ENCODE measurements at regions not wholly inside any gene's neighbourhood (a gene's known extent, or its start where the extent isn't known, plus 50 kb on each side); places are given as distances from the start of the nearest gene placed in this dataset.
"Not testable (repeated sequence)": the region's sequence is repeated elsewhere in the genome, so short reads cannot be mapped to it uniquely, and the experiment has no call there.

- intact Hi-C loops (cut with micrococcal nuclease), result no loop called here
- Mint-ChIP-seq H3K36me3 (no peaks in the 10 kb centered on the region), H3K27me3 (peaks cover 5 to 16% (median 10%) of the 10 kb centered on the region in 5 donors), H3K27ac (no peak overlapping the region), H3K4me1 (peaks cover 0 to 2% (median 0%) of the 10 kb centered on the region in 7 donors), H3K4me3 (no peak overlapping the region), H3K9me3 (peaks cover 0 to 7% (median 0%) of the 10 kb centered on the region in 11 donors)
- POLR2A ChIA-PET, result no interaction called here
- CTCF ChIA-PET, result no interaction called here
- Histone ChIP-seq H3K4me3 (ENCODE audit: low read length) (no peak overlapping the region), H3K27me3 (ENCODE audit: control insufficient read depth in 2 of 2, insufficient read depth in 2 of 2, low read length in 2 of 2) (no peaks in the 10 kb centered on the region), H3K27ac (ENCODE audit: low read depth, low read length) (no peak overlapping the region), H3K9me3 (ENCODE audit: control insufficient read depth in 2 of 3, low read length in 3 of 3) (no peaks in the 10 kb centered on the region), H3K36me3 (ENCODE audit: control insufficient read depth in 2 of 3, insufficient read depth in 3 of 3, low read length in 3 of 3) (no peaks in the 10 kb centered on the region), H3K4me1 (ENCODE audit: control insufficient read depth in 2 of 2, insufficient read depth in 2 of 2, low read length in 2 of 2) (no peaks in the 10 kb centered on the region)
- DNase-seq (no peak), ATAC-seq (peak; percentile 36)
Observed at GRCh38 chr2:16763493-16763899, 97.9 kb upstream of the CYRIA start.

DNA sequence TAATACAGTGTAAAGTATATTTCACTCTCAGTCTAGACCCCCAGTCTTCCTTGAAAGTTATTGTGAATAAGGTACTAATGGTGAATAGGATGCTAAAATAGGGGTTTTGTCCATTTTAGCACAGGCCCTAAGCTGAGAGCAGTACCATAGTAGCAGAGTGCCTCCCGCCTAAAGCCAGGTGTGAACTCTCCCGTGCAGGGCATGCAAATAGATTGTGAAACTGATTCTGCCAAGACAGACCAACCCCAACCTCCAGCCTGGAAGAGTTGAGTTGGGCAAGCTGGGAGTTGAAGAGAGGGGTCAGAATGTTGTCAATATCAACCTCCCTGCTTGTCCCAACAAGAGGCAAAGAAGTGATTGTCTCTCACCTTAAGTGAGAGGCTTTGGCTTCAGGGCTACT, 97.4 kb upstream of the CYRIA start:
- H3K36me3 Mint-ChIP-seq, result no peaks in the 10 kb centered on the region
- H3K27me3 ChIP-seq (ENCODE audit: control insufficient read depth in 2 of 2, insufficient read depth in 2 of 2, low read length in 2 of 2), result no peaks in the 10 kb centered on the region
- no peaks in the 10 kb centered on the region for H3K4me1 ChIP-seq (ENCODE audit: control insufficient read depth in 2 of 2, insufficient read depth in 2 of 2, low read length in 2 of 2)
- peaks cover 0 to 2% (median 0%) of the 10 kb centered on the region in 7 donors for H3K4me1 Mint-ChIP-seq
- H3K9me3 Mint-ChIP-seq, result peaks cover 0 to 7% (median 0%) of the 10 kb centered on the region in 11 donors
- H3K27me3 Mint-ChIP-seq, result peaks cover 8 to 16% (median 12%) of the 10 kb centered on the region in 5 donors
- no peak overlapping the region for H3K4me3 Mint-ChIP-seq
- CTCF ChIA-PET, result no interaction called here
- no peak overlapping the region for H3K4me3 ChIP-seq (ENCODE audit: low read length)
- no peaks in the 10 kb centered on the region for H3K9me3 ChIP-seq (ENCODE audit: control insufficient read depth in 2 of 3, low read length in 3 of 3)
- H3K27ac Mint-ChIP-seq, result no peak overlapping the region
- intact Hi-C loops (cut with micrococcal nuclease), result no loop called here
- ATAC-seq (no peak), DNase-seq (no peak)
- no peaks in the 10 kb centered on the region for H3K36me3 ChIP-seq (ENCODE audit: control insufficient read depth in 2 of 3, insufficient read depth in 3 of 3, low read length in 3 of 3)
- H3K27ac ChIP-seq (ENCODE audit: low read depth, low read length), result no peak overlapping the region
- POLR2A ChIA-PET, result no interaction called here

DNA sequence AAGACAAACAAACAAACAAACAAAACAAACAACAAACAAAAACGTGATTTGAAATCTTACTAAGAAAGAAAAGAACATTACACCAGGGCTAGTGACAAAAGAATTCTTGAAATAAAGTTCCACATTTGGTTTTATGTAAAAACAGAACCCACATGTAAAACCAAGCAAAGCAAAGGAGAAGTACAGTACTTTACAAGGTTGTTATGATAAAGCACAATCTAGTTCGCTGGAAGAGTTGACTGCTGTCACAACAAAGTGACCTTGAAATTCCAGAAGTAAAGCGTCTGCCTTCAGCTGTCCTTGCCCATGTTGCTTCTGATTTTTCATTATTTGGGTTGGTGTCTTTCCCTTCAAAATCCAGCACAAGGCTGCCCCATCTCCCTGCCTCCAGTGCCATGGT, 94.8 kb upstream of the CYRIA start:
- no peaks in the 10 kb centered on the region for H3K9me3 ChIP-seq (ENCODE audit: control insufficient read depth in 2 of 3, low read length in 3 of 3)
- no peaks in the 10 kb centered on the region for H3K36me3 Mint-ChIP-seq
- no peaks in the 10 kb centered on the region for H3K36me3 ChIP-seq (ENCODE audit: control insufficient read depth in 2 of 3, insufficient read depth in 3 of 3, low read length in 3 of 3)
- CTCF ChIA-PET, result no interaction called here
- no peaks in the 10 kb centered on the region for H3K9me3 Mint-ChIP-seq
- H3K27me3 Mint-ChIP-seq, result peaks cover 5 to 17% (median 7%) of the 10 kb centered on the region in 5 donors
- no peaks in the 10 kb centered on the region for H3K4me1 ChIP-seq (ENCODE audit: control insufficient read depth in 2 of 2, insufficient read depth in 2 of 2, low read length in 2 of 2)
- no peak overlapping the region for H3K4me3 Mint-ChIP-seq
- ATAC-seq, result no peak
- POLR2A ChIA-PET, result no interaction called here
- intact Hi-C loops (cut with micrococcal nuclease), result no loop called here
- no peak overlapping the region for H3K27ac ChIP-seq (ENCODE audit: low read depth, low read length)
- no peak overlapping the region for H3K4me3 ChIP-seq (ENCODE audit: low read length)
- no peak overlapping the region for H3K27ac Mint-ChIP-seq
- H3K4me1 Mint-ChIP-seq, result peaks cover 0 to 2% (median 0%) of the 10 kb centered on the region in 7 donors
- DNase-seq, result no peak
- H3K27me3 ChIP-seq (ENCODE audit: control insufficient read depth in 2 of 2, insufficient read depth in 2 of 2, low read length in 2 of 2), result no peaks in the 10 kb centered on the region

DNA sequence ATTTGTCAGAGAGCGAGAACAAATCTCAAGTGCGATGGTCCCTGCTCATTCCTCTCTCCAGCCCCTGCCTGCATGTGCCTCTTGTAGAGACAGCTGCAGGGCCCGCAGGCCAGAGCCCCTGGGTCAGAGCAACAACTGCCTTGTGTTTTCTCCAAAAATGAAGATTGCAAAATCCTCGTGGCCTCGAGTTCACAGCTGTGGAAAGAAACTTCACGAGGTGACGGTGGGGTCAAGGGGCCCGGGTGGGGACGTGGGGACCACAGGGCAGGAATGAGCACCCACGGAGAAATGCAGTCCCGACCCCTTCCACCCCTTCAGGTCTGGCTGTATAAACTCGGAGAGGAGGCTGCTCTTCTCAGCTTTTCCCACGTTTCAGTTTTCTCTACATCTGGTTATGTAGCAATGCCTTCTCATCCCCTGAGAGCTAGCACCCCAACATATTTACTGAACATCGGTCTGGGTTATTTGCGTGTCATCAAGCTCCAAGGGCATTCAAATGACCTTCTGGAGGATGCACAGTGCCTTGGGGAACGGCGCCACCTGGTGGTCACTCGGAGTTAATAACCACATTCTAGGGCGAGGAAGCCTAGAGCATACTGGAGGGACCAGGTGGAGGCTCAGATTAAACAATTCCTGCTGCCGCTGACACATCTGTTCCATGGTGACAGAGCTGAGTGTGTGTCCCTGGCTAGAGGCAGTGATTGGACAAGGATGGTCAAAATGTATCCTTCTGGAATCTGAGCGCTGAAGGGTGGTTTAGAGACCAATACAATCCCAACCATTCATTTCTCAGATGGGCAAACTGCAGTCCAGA, 91.4 kb upstream of the CYRIA start:
- Histone ChIP-seq H3K27me3 (ENCODE audit: control insufficient read depth in 2 of 2, insufficient read depth in 2 of 2, low read length in 2 of 2) (no peaks in the 10 kb centered on the region), H3K36me3 (ENCODE audit: control insufficient read depth in 2 of 3, insufficient read depth in 3 of 3, low read length in 3 of 3) (no peaks in the 10 kb centered on the region), H3K27ac (ENCODE audit: low read depth, low read length) (no peak overlapping the region), H3K9me3 (ENCODE audit: control insufficient read depth in 2 of 3, low read length in 3 of 3) (no peaks in the 10 kb centered on the region), H3K4me1 (ENCODE audit: control insufficient read depth in 2 of 2, insufficient read depth in 2 of 2, low read length in 2 of 2) (no peaks in the 10 kb centered on the region), H3K4me3 (ENCODE audit: low read length) (no peak overlapping the region)
- Mint-ChIP-seq H3K4me1 (no peaks in the 10 kb centered on the region), H3K27ac (no peak overlapping the region), H3K36me3 (no peaks in the 10 kb centered on the region), H3K27me3 (peaks cover 0 to 17% (median 7%) of the 10 kb centered on the region in 5 donors), H3K9me3 (peaks cover 0 to 1% (median 0%) of the 10 kb centered on the region in 11 donors), H3K4me3 (no peak overlapping the region)
- CTCF ChIA-PET, result interaction anchor here (0.6 to 3.4 kb wide), 7 partner anchors 10 to 817 kb away, joined by 3 to 32 read pairs (median 3); partner anchors contain the start of gene MYCN
- DNase-seq (peak; percentile 30 to 72 (median 44)), ATAC-seq (peak; percentile 88)
- POLR2A ChIA-PET, result no interaction called here
- intact Hi-C loops (cut with micrococcal nuclease), result loop anchor here (1.0 kb wide), 5 partner anchors 144 to 1120 kb away; no protein-coding TSS in a partner anchor

GRCh38 chr2:16755442-16755841, 89.8 kb upstream of the CYRIA start:
- intact Hi-C loops (cut with micrococcal nuclease), result no loop called here
- H3K36me3 Mint-ChIP-seq, result no peaks in the 10 kb centered on the region
- no peak for DNase-seq
- H3K9me3 Mint-ChIP-seq, result peaks cover 0 to 1% (median 0%) of the 10 kb centered on the region in 11 donors
- H3K27me3 Mint-ChIP-seq, result peaks cover 0 to 11% (median 7%) of the 10 kb centered on the region in 5 donors
- H3K27ac Mint-ChIP-seq, result peak overlapping the region in 1 of 9 donors; percentile 33
- no peak for ATAC-seq
- no peak overlapping the region for H3K27ac ChIP-seq (ENCODE audit: low read depth, low read length)
- no peaks in the 10 kb centered on the region for H3K9me3 ChIP-seq (ENCODE audit: control insufficient read depth in 2 of 3, low read length in 3 of 3)
- H3K4me1 Mint-ChIP-seq, result no peaks in the 10 kb centered on the region
- no peaks in the 10 kb centered on the region for H3K4me1 ChIP-seq (ENCODE audit: control insufficient read depth in 2 of 2, insufficient read depth in 2 of 2, low read length in 2 of 2)
- no peak overlapping the region for H3K4me3 Mint-ChIP-seq
- ChIA-PET POLR2A (no interaction called here), CTCF (interaction anchor here (0.7 to 3.4 kb wide), 4 partner anchors 30 to 142 kb away, joined by 3 to 32 read pairs (median 4); no protein-coding TSS in a partner anchor)
- no peak overlapping the region for H3K4me3 ChIP-seq (ENCODE audit: low read length)
- H3K27me3 ChIP-seq (ENCODE audit: control insufficient read depth in 2 of 2, insufficient read depth in 2 of 2, low read length in 2 of 2), result no peaks in the 10 kb centered on the region
- H3K36me3 ChIP-seq (ENCODE audit: control insufficient read depth in 2 of 3, insufficient read depth in 3 of 3, low read length in 3 of 3), result no peaks in the 10 kb centered on the region

GRCh38 chr2:16753025-16753424, 87.4 kb upstream of the CYRIA start:
- ATAC-seq; H3K9me3 Mint-ChIP-seq; H3K36me3 ChIP-seq (ENCODE audit: control insufficient read depth in 2 of 3, insufficient read depth in 3 of 3, low read length in 3 of 3); POLR2A ChIA-PET; H3K4me1 ChIP-seq (ENCODE audit: control insufficient read depth in 2 of 2, insufficient read depth in 2 of 2, low read length in 2 of 2); H3K27ac ChIP-seq (ENCODE audit: low read depth, low read length); H3K4me3 Mint-ChIP-seq; H3K4me1 Mint-ChIP-seq; H3K27me3 ChIP-seq (ENCODE audit: control insufficient read depth in 2 of 2, insufficient read depth in 2 of 2, low read length in 2 of 2); H3K4me3 ChIP-seq (ENCODE audit: low read length); intact Hi-C loops (cut with micrococcal nuclease); DNase-seq; H3K36me3 Mint-ChIP-seq; H3K9me3 ChIP-seq (ENCODE audit: control insufficient read depth in 2 of 3, low read length in 3 of 3); H3K27ac Mint-ChIP-seq: not testable (repeated sequence)
- CTCF ChIA-PET, result interaction anchor here (0.5 kb wide), 1 partner anchor 1140 kb away, joined by 3 read pairs; no protein-coding TSS in a partner anchor
- peaks cover 0 to 12% (median 4%) of the 10 kb centered on the region in 5 donors for H3K27me3 Mint-ChIP-seq

DNA sequence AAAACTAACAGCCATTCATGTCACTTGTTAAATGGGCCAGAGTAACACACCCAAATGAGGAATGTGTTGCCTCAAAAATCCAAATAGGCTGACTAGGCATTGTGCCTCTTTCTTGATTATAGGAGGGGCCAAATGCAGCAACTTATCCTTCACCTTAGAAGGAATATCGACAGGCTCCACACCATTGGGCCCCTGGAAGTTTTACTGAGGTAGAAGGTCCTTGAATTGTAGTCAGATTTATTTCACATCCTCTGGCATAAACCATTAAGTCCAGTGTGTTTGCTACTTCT, 85.2 kb upstream of the CYRIA start:
- ATAC-seq; H3K27me3 ChIP-seq (ENCODE audit: control insufficient read depth in 2 of 2, insufficient read depth in 2 of 2, low read length in 2 of 2); H3K4me1 ChIP-seq (ENCODE audit: control insufficient read depth in 2 of 2, insufficient read depth in 2 of 2, low read length in 2 of 2); H3K27ac Mint-ChIP-seq; intact Hi-C loops (cut with micrococcal nuclease); POLR2A ChIA-PET; H3K4me3 Mint-ChIP-seq; DNase-seq; H3K36me3 ChIP-seq (ENCODE audit: control insufficient read depth in 2 of 3, insufficient read depth in 3 of 3, low read length in 3 of 3); H3K36me3 Mint-ChIP-seq; H3K9me3 ChIP-seq (ENCODE audit: control insufficient read depth in 2 of 3, low read length in 3 of 3); H3K4me3 ChIP-seq (ENCODE audit: low read length); H3K9me3 Mint-ChIP-seq; H3K27ac ChIP-seq (ENCODE audit: low read depth, low read length): not testable (repeated sequence)
- peaks cover 0 to 17% (median 8%) of the 10 kb centered on the region in 5 donors for H3K27me3 Mint-ChIP-seq
- H3K4me1 Mint-ChIP-seq, result peaks cover 0 to 13% (median 0%) of the 10 kb centered on the region in 7 donors
- CTCF ChIA-PET, result interaction anchor here (0.6 kb wide), 1 partner anchor 1047 kb away, joined by 3 read pairs; no protein-coding TSS in a partner anchor

Data from naive thymus-derived CD4-positive, alpha-beta T cell (primary cell).